ENCODE measurements at regions not wholly inside any gene's neighbourhood (a gene's known extent, or its start where the extent isn't known, plus 50 kb on each side); places are given as distances from the start of the nearest gene placed in this dataset.

DNA sequence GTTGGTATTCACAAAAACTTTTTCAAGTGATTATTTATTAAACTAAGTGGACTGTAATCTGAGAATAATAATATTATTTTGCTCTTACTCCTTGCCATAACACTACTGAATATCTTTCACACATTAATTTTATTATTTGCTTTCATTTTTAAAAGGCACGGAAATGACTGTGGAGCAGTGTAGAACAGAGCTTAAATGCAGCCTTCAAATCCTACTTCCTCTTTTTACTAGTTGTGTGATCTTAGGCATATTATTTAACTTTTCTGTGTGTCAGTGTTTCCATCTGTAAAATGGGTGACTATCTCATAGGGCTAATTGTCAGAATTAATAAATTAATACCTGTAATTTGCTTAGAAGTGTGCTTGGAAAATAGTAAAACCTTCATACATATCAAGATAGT is 55.5 kb upstream of the SLC8A1 start:
- H3K4me1 ChIP-seq: no peaks in the 10 kb centered on the region
- no peaks in the 10 kb centered on the region for H3K27me3 ChIP-seq
- no peak for ATAC-seq
- intact Hi-C loops (cut with DNase I): no loop called here
- no peak overlapping the region for H3K4me3 ChIP-seq
- H3K27ac ChIP-seq: no peak overlapping the region
- TF ChIP-seq CTCF (IDR thresholded peaks at IDR 0.05): no peak
- no peak for FAIRE-seq
- no peaks in the 10 kb centered on the region for H3K36me3 ChIP-seq
- no peaks in the 10 kb centered on the region for H3K9me3 ChIP-seq
- WGBS, 2 donors: 47 to 68% methylated on average over 1 of the region's 1 CpG
- no peak for DNase-seq

GRCh38 chr2:40510304-40510703 is 58.4 kb upstream of the SLC8A1 start:
- no peak for FAIRE-seq
- H3K9me3 ChIP-seq: no peaks in the 10 kb centered on the region
- no peak overlapping the region for H3K27ac ChIP-seq
- DNase-seq: no peak
- TF ChIP-seq CTCF (IDR thresholded peaks at IDR 0.05): no peak
- no peaks in the 10 kb centered on the region for H3K27me3 ChIP-seq
- intact Hi-C loops (cut with DNase I): no loop called here
- H3K4me3 ChIP-seq: no peak overlapping the region
- no peaks in the 10 kb centered on the region for H3K4me1 ChIP-seq
- no peaks in the 10 kb centered on the region for H3K36me3 ChIP-seq
- no peak for ATAC-seq
- 63 to 74% methylated on average over 3 of the region's 3 CpGs for WGBS, 2 donors

DNA sequence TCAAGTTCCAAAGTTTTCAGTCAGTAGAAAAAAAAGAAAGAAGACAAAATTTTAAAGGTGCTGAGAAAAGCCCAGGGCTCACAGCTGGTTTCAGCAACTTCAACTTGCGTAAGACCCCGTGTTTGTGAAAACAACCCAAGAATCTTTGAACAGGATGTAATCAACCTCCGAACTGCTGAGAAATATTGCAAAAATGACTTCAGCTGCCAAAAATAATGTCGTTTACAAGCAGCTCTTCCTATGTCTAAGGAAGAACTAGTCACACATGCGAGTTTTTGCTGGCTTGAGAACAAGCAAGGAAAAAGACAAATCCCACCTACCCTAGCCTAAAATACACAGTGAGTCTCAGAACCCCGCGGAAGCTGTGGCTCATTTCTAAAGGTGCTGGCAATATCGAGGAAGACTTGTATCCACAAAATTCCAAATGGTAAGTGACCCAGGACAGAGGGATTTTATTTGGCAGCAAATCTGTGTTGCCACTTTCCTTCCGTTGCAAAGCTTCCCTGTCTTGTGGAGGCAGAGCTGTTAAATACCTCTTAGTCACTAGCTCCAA is 59.8 kb upstream of the SLC8A1 start:
- ATAC-seq (peak in 2 of 4 donors; percentile 61 to 65), FAIRE-seq (no peak)
- H3K4me3 ChIP-seq: no peak overlapping the region

DNA sequence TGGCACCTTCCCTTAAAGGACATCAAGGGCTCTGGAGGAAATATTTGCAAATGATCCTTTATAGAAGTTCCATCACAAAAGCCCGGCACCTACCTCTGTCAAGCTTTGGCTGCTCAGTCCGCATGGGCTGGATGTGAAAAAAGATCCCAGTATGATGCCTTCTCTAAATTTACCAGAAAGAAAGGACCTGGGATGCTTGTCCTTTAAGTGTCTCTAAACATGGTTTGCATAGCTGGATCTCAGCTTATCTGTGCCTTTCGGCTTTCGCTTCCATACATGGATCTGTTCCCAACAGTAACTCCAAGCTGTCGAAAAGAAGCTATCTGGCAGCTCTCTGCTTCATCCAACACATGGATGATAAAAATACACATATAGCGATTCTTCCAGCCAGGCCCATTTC is 60.4 kb upstream of the SLC8A1 start:
- FAIRE-seq (no peak), ATAC-seq (no peak), DNase-seq (no peak)
- Histone ChIP-seq H3K36me3 (no peaks in the 10 kb centered on the region), H3K27me3 (no peaks in the 10 kb centered on the region), H3K4me3 (no peak overlapping the region), H3K4me1 (no peaks in the 10 kb centered on the region), H3K9me3 (no peaks in the 10 kb centered on the region), H3K27ac (peak overlapping the region in 1 of 4 donors; percentile 51)
- TF ChIP-seq CTCF (IDR thresholded peaks at IDR 0.05): no peak
- intact Hi-C loops (cut with DNase I): no loop called here
- 63 to 64% methylated on average over 6 of the region's 6 CpGs for WGBS, 2 donors

More for the DNA sequence above, 59.8 kb upstream of the SLC8A1 start:
- WGBS, 2 donors: 30 to 36% methylated on average over 9 of the region's 9 CpGs
- H3K9me3 ChIP-seq: no peaks in the 10 kb centered on the region
- H3K36me3 ChIP-seq: no peaks in the 10 kb centered on the region
- no peaks in the 10 kb centered on the region for H3K4me1 ChIP-seq
- peak overlapping the region in 1 of 4 donors; percentile 51 for H3K27ac ChIP-seq
- H3K27me3 ChIP-seq: no peaks in the 10 kb centered on the region
- no peak for DNase-seq
- intact Hi-C loops (cut with DNase I): no loop called here
- no peak for TF ChIP-seq CTCF (IDR thresholded peaks at IDR 0.05)

DNA sequence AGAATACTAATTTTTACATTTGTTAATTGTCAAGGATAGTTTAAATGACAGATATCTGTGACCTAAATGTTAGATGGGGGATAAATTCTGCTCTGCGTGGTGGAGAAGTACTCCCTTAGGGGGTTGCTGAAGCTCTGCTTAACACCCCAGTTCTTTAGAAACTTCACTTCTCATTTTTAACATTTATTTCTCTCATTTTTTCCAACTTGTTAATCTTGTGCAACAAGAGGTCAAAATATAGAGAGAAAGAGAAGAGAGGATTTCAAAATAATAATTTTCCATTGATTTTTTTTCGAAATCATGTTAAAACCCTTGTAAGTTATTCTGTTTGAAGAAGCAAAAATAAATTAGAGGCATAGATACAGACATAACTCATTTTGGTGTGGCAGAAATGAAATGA is 61.3 kb upstream of the SLC8A1 start:
- no peak overlapping the region for H3K27ac ChIP-seq
- 61 to 84% methylated on average over 2 of the region's 2 CpGs for WGBS, 2 donors
- H3K9me3 ChIP-seq: no peaks in the 10 kb centered on the region
- no peak for TF ChIP-seq CTCF (IDR thresholded peaks at IDR 0.05)
- no peaks in the 10 kb centered on the region for H3K36me3 ChIP-seq
- intact Hi-C loops (cut with DNase I): no loop called here
- ATAC-seq: no peak
- no peak overlapping the region for H3K4me3 ChIP-seq
- no peaks in the 10 kb centered on the region for H3K27me3 ChIP-seq
- no peak for FAIRE-seq
- H3K4me1 ChIP-seq: no peaks in the 10 kb centered on the region
- DNase-seq: no peak

Measured in pancreas (tissue), 10 donors.